ENCODE measurements at regions not wholly inside any gene's neighbourhood (a gene's known extent, or its start where the extent isn't known, plus 50 kb on each side); places are given as distances from the start of the nearest gene placed in this dataset.

GRCh38 chr7:114083166-114084001 is 164.6 kb upstream of the PPP1R3A start (continued):
- TF ChIP-seq TCF12 (IDR thresholded peaks at IDR 0.05) (no peak), TCF12 (CRISPR knock-in tag; IDR thresholded peaks at IDR 0.05) (no peak), EZH2 (conservative IDR thresholded peaks at IDR 0.05; ENCODE audit: low read depth, low read length) (no peak; the same call in 1 of the 2 replicates), SOX6 (IDR thresholded peaks at IDR 0.05) (no peak), SOX6 (CRISPR knock-in tag; IDR thresholded peaks at IDR 0.05) (0 out of 2 replicates have a peak, but pooled peaks have one; percentile 10), NR2C2 (CRISPR knock-in tag; IDR thresholded peaks at IDR 0.05; ENCODE audit: borderline replicate concordance) (peak; percentile 63)

GRCh38 chr7:114082642-114083165 is 163.9 kb upstream of the PPP1R3A start:
- Histone ChIP-seq H3K9ac (ENCODE audit: insufficient read depth, low read depth, low read length) (no peak overlapping the region), H2AFZ (ENCODE audit: low read length) (peak overlapping the region; percentile 19), H3K27ac (ENCODE audit: extremely low read length, insufficient read depth, low read length) (no peak overlapping the region), H3K4me1 (ENCODE audit: insufficient read depth, low read length) (peaks cover 43% of the 10 kb centered on the region), H4K20me1 (ENCODE audit: insufficient read depth, low read length) (no peaks in the 10 kb centered on the region), H3K79me2 (ENCODE audit: insufficient read depth, low read length) (no peaks in the 10 kb centered on the region), H3K9me3 (ENCODE audit: low read length) (no peaks in the 10 kb centered on the region), H3K4me3 (replicated peaks in 1 of 3; ENCODE audit: insufficient read depth in 1 of 3, low read depth in 2 of 3, low read length in 3 of 3) (peak overlapping the region in 2 of 3 experiments; percentile 31 to 53; a peak in 1 of 6 replicates), H3K36me3 (replicated peaks in 1 of 2; ENCODE audit: control insufficient read depth in 1 of 2, insufficient read depth in 2 of 2, low read length in 2 of 2) (no peaks in the 10 kb centered on the region), H3K27me3 (ENCODE audit: control insufficient read depth in 1 of 2, insufficient read depth in 2 of 2, low read length in 2 of 2) (peaks cover 1 to 28% of the 10 kb centered on the region in 2 experiments), H3K4me2 (ENCODE audit: low read depth, low read length) (peak overlapping the region; percentile 53)
- WGBS (ENCODE audit: low lambda C conversion rate): 21% methylated on average over 30 of the region's 30 CpGs
- POLR2A ChIA-PET: no interaction called here
- CTCF ChIA-PET (ENCODE audit: low intra/inter-chr PET ratio, low total read pairs): interaction anchor here (1.2 to 1.8 kb wide), 2 partner anchors 323 to 458 kb away, joined by 3 to 4 read pairs; no protein-coding TSS in a partner anchor
- intact Hi-C loops (cut with micrococcal nuclease; ENCODE audit: unreplicated experiment) (loop anchor here (1.0 to 2.0 kb wide), 6 partner anchors 128 to 1828 kb away; no protein-coding TSS in a partner anchor), in situ Hi-C loops (cut with HindIII; ENCODE audit: extremely low pct_ligation_motif_present, low pct_unique_long_range_greater_than_20kb) (loop anchor here (25.0 kb wide), 1 partner anchor 330 kb away; the partner anchor contains the start of gene FOXP2)
- no TSS peak for BruUV-seq (replicated peaks)
- FAIRE-seq (no peak), DNase-seq (ENCODE audit: low spot score) (no peak), ATAC-seq (no peak)
- TF ChIP-seq GRHL1 (CRISPR knock-in tag; conservative IDR thresholded peaks at IDR 0.05) (no peak), CBX2 (IDR thresholded peaks at IDR 0.05; ENCODE audit: low read depth, low read length) (peak; percentile 96), CBX2 (CRISPR knock-in tag; IDR thresholded peaks at IDR 0.05; ENCODE audit: low read depth) (no peak), RNF2 (conservative IDR thresholded peaks at IDR 0.05; ENCODE audit: low read depth) (0 out of 2 replicates have a peak, but pooled peaks have one; percentile 49)
